Testis (tissue), 2 donors: ENCODE measurements at regions not wholly inside any gene's neighbourhood (a gene's known extent, or its start where the extent isn't known, plus 50 kb on each side); places are given as distances from the start of the nearest gene placed in this dataset.

Experiments
- POLR2A ChIP-seq: fragments of 450-650 bp; IDR thresholded peaks from one replicate; pipeline ENCODE4 v1.6.1; 2017; ENCODE audit warnings: antibody characterized with exemption, mild to moderate bottlenecking, moderate library complexity
- TF ChIP-seq, protein P1 (sequence below), 3 experiments: fragments of 450-650 bp in 2 of 3; fragments of 200-600 bp in 1 of 3; sonication (generic) in 1 of 3; IDR thresholded peaks; one replicate each; pipeline ENCODE4 v1.5.1; 2016 to 2019; ENCODE audit warnings: antibody characterized with exemption in 3 of 3, mild to moderate bottlenecking in 2 of 3, moderate library complexity in 1 of 3

DNA sequence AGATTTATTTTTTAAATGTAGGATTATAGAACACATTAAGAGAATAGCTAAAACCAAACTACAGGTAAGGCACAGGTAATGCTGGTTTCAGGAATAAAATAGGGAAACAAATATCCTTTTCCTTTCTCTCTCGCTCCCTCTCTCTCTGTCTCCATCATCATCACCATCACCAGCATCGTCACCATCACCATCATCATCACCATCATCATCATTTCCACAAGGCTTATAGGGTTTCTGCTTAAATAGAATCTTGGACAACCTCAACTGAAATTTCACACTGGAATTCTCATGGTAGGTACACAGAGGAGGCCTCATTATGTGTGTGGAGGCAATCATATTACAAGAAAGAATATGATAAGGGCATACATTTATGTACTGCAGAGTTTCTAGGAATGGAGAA lies 823.6 kb downstream of the MAFB start:
- TF ChIP-seq, protein P1, sequence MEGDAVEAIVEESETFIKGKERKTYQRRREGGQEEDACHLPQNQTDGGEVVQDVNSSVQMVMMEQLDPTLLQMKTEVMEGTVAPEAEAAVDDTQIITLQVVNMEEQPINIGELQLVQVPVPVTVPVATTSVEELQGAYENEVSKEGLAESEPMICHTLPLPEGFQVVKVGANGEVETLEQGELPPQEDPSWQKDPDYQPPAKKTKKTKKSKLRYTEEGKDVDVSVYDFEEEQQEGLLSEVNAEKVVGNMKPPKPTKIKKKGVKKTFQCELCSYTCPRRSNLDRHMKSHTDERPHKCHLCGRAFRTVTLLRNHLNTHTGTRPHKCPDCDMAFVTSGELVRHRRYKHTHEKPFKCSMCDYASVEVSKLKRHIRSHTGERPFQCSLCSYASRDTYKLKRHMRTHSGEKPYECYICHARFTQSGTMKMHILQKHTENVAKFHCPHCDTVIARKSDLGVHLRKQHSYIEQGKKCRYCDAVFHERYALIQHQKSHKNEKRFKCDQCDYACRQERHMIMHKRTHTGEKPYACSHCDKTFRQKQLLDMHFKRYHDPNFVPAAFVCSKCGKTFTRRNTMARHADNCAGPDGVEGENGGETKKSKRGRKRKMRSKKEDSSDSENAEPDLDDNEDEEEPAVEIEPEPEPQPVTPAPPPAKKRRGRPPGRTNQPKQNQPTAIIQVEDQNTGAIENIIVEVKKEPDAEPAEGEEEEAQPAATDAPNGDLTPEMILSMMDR (IDR thresholded peaks at IDR 0.05) = no peak
- no peak for TF ChIP-seq POLR2A
